DOHH2 (cell line): ENCODE measurements at regions not wholly inside any gene's neighbourhood (a gene's known extent, or its start where the extent isn't known, plus 50 kb on each side); places are given as distances from the start of the nearest gene placed in this dataset.

Experiments used
- H3F3A ChIP-seq: fragments of 200-600 bp; sonication (generic), shearing (Covaris generic); 2 replicates; pipeline ENCODE4 v1.6.0; 2016; ENCODE audit warnings: antibody characterized with exemption, mild to moderate bottlenecking; ENCODE audit not compliant: control insufficient read depth, insufficient read depth
- H3K27ac ChIP-seq: fragments of 200-600 bp; sonication (generic); 2 replicates; pipeline ENCODE4 v1.5.1; 2014; ENCODE audit warnings: low read depth, mild to moderate bottlenecking, low read length, moderate library complexity
- H3K27me3 ChIP-seq: fragments of 200-600 bp; sonication (generic); 2 replicates; pipeline ENCODE4 v1.6.1; 2014; ENCODE audit warnings: mild to moderate bottlenecking, low read length, mixed read lengths; ENCODE audit not compliant: control insufficient read depth
- H3K36me3 ChIP-seq: fragments of 200-600 bp; sonication (generic); 2 replicates; pipeline ENCODE4 v1.6.1; 2014; ENCODE audit warnings: mild to moderate bottlenecking, low read length, moderate library complexity, mixed read lengths; ENCODE audit not compliant: control insufficient read depth
- H3K4me1 ChIP-seq: fragments of 200-600 bp; sonication (generic); 2 replicates; pipeline ENCODE4 v1.6.1; 2014; ENCODE audit warnings: mild to moderate bottlenecking, low read length, mixed read lengths; ENCODE audit not compliant: control insufficient read depth
- H3K4me2 ChIP-seq: fragments of 200-600 bp; sonication (generic); 2 replicates; pipeline ENCODE4 v1.6.0; 2014; ENCODE audit warnings: mild to moderate bottlenecking, low read length, moderate library complexity
- H3K4me3 ChIP-seq: fragments of 200-600 bp; sonication (generic); 2 replicates; pipeline ENCODE4 v1.5.1; 2014; ENCODE audit warnings: mild to moderate bottlenecking, low read length, mixed read lengths
- H3K79me2 ChIP-seq: fragments of 200-600 bp; sonication (generic); 2 replicates; pipeline ENCODE4 v1.6.1; 2014; ENCODE audit warnings: mild to moderate bottlenecking, low read length, mixed read lengths; ENCODE audit not compliant: control insufficient read depth
- H3K9me2 ChIP-seq: fragments of 200-600 bp; sonication (generic); replicated peaks from 2 replicates; pipeline ENCODE4 v1.6.1; 2014; ENCODE audit warnings: mild to moderate bottlenecking, low read length, mixed read lengths; ENCODE audit not compliant: control insufficient read depth
- H3K9me3 ChIP-seq: fragments of 200-600 bp; sonication (generic); 2 replicates; pipeline ENCODE4 v1.6.1; 2014; ENCODE audit warnings: antibody characterized with exemption, low read length, mixed read lengths; ENCODE audit not compliant: control insufficient read depth, insufficient read depth
- H4K20me1 ChIP-seq: fragments of 200-600 bp; sonication (generic); 2 replicates; pipeline ENCODE4 v1.6.0; 2014; ENCODE audit warnings: low read depth, mild to moderate bottlenecking, antibody characterized with exemption, low read length, moderate library complexity; ENCODE audit not compliant: control insufficient read depth, insufficient read depth
- CTCF ChIP-seq: fragments of 200-600 bp; sonication (generic); IDR thresholded peaks from one replicate; pipeline ENCODE4 v1.5.1; 2014; ENCODE audit warnings: antibody characterized with exemption, mild to moderate bottlenecking, low read depth, low read length; ENCODE audit not compliant: poor library complexity, severe bottlenecking
- EZH2phosphoT487 ChIP-seq: fragments of 200-600 bp; sonication (generic); IDR thresholded peaks from 2 replicates; pipeline ENCODE4 v1.6.1; 2017; ENCODE audit warnings: borderline replicate concordance, mild to moderate bottlenecking, antibody characterized with exemption, low read length, moderate library complexity, mixed read lengths

DNA sequence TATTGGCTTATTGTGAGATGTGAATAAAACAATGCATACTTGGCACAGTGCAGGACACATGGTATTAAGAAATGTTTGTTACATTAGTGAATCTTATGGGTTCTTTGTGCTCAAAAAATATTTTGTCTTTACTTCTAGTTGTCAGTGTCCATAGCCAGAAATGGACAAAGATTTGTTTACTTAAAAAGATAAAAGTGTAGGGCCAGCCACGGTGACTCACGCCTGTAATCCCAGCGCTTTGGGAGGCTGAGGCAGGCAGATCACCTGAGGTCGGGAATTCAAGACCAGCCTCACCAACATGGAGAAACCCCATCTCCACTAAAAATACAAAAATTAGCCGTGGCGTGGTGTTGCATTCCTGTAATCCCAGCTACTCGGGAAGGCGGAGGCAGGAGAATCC, 654.6 kb upstream of the NEGR1 start:
- Histone ChIP-seq H3K4me1 (no peaks in the 10 kb centered on the region), H3K9me3 (no peaks in the 10 kb centered on the region), H3K27ac (no peak overlapping the region), H4K20me1 (no peaks in the 10 kb centered on the region), H3K36me3 (no peaks in the 10 kb centered on the region), H3K4me3 (no peak overlapping the region), H3K79me2 (no peaks in the 10 kb centered on the region), H3K9me2 (no peaks in the 10 kb centered on the region), H3F3A (no peaks in the 10 kb centered on the region), H3K4me2 (no peak overlapping the region), H3K27me3 (no peaks in the 10 kb centered on the region)
- TF ChIP-seq CTCF (no peak), EZH2phosphoT487 (no peak)

GRCh38 chr1:72936151-72936740, 653.9 kb upstream of the NEGR1 start:
- no peaks in the 10 kb centered on the region for H3K36me3 ChIP-seq
- H3K27me3 ChIP-seq = no peaks in the 10 kb centered on the region
- H3K4me3 ChIP-seq = no peak overlapping the region
- no peak overlapping the region for H3K4me2 ChIP-seq
- H3K79me2 ChIP-seq = no peaks in the 10 kb centered on the region
- TF ChIP-seq CTCF = no peak
- no peak for TF ChIP-seq EZH2phosphoT487
- no peaks in the 10 kb centered on the region for H3K9me3 ChIP-seq
- H3K4me1 ChIP-seq = no peaks in the 10 kb centered on the region
- H3K27ac ChIP-seq = no peak overlapping the region
- no peaks in the 10 kb centered on the region for H3K9me2 ChIP-seq
- no peaks in the 10 kb centered on the region for H3F3A ChIP-seq
- H4K20me1 ChIP-seq = no peaks in the 10 kb centered on the region

- no peaks in the 10 kb centered on the region for H3K9me3 ChIP-seq
- H3K27me3 ChIP-seq = no peaks in the 10 kb centered on the region
- H3F3A ChIP-seq = no peaks in the 10 kb centered on the region
- H3K79me2 ChIP-seq = no peaks in the 10 kb centered on the region
- TF ChIP-seq CTCF (no peak), EZH2phosphoT487 (no peak)
- no peaks in the 10 kb centered on the region for H3K4me1 ChIP-seq
- no peaks in the 10 kb centered on the region for H3K9me2 ChIP-seq
- H3K36me3 ChIP-seq = no peaks in the 10 kb centered on the region
- no peak overlapping the region for H3K27ac ChIP-seq
- no peaks in the 10 kb centered on the region for H4K20me1 ChIP-seq
- H3K4me2 ChIP-seq = no peak overlapping the region
- H3K4me3 ChIP-seq = no peak overlapping the region
These were observed 649.7 kb upstream of the NEGR1 start for GRCh38 chr1:72932025-72932424.

- no peaks in the 10 kb centered on the region for H3K79me2 ChIP-seq
- TF ChIP-seq CTCF = no peak
- no peak for TF ChIP-seq EZH2phosphoT487
These were observed 648.2 kb upstream of the NEGR1 start for GRCh38 chr1:72930528-72930927.

More at GRCh38 chr1:72930528-72930927, 648.2 kb upstream of the NEGR1 start:
- Histone ChIP-seq H3K27ac (no peak overlapping the region), H3K27me3 (no peaks in the 10 kb centered on the region), H3K9me3 (no peaks in the 10 kb centered on the region), H3F3A (no peaks in the 10 kb centered on the region), H3K9me2 (no peaks in the 10 kb centered on the region), H3K4me3 (no peak overlapping the region), H4K20me1 (no peaks in the 10 kb centered on the region), H3K36me3 (no peaks in the 10 kb centered on the region), H3K4me2 (no peak overlapping the region), H3K4me1 (no peaks in the 10 kb centered on the region)
